ENCODE measurements at regions not wholly inside any gene's neighbourhood (a gene's known extent, or its start where the extent isn't known, plus 50 kb on each side); places are given as distances from the start of the nearest gene placed in this dataset.
A peak's percentile ranks its signal among the peaks of the same experiment; 100 is the strongest.
"Not testable (repeated sequence)": the region's sequence is repeated elsewhere in the genome, so short reads cannot be mapped to it uniquely, and the experiment has no call there.

- DNase-seq (ENCODE audit: low read depth in 1 of 2, low spot score in 1 of 2), result no peak
- in situ Hi-C loops (cut with HindIII; ENCODE audit: low pct_unique_long_range_greater_than_20kb, low sequenced_read_pairs), result no loop called here
- no peak for TF ChIP-seq JUND (IDR thresholded peaks at IDR 0.05; ENCODE audit: low read depth)
These were observed 104.1 kb downstream of the ATXN7L3B start for GRCh38 chr12:74641694-74642093.

GRCh38 chr12:74644681-74645080 lies 107.0 kb downstream of the ATXN7L3B start:
- no peak for DNase-seq (ENCODE audit: low read depth in 1 of 2, low spot score in 1 of 2)
- in situ Hi-C loops (cut with HindIII; ENCODE audit: low pct_unique_long_range_greater_than_20kb, low sequenced_read_pairs), result no loop called here
- no peak for TF ChIP-seq JUND (IDR thresholded peaks at IDR 0.05; ENCODE audit: low read depth)

GRCh38 chr12:74646831-74647230 lies 109.2 kb downstream of the ATXN7L3B start:
- in situ Hi-C loops (cut with HindIII; ENCODE audit: low pct_unique_long_range_greater_than_20kb, low sequenced_read_pairs), result no loop called here
- no peak for TF ChIP-seq JUND (IDR thresholded peaks at IDR 0.05; ENCODE audit: low read depth)
- peak in 1 of 2 experiments; percentile 58 for DNase-seq (ENCODE audit: low read depth in 1 of 2, low spot score in 1 of 2)

- no peak for DNase-seq (ENCODE audit: low read depth in 1 of 2, low spot score in 1 of 2)
- TF ChIP-seq JUND (IDR thresholded peaks at IDR 0.05; ENCODE audit: low read depth), result no peak
- in situ Hi-C loops (cut with HindIII; ENCODE audit: low pct_unique_long_range_greater_than_20kb, low sequenced_read_pairs), result no loop called here
These were observed 109.6 kb downstream of the ATXN7L3B start for GRCh38 chr12:74647256-74647655.

GRCh38 chr12:74656251-74656650 lies 118.6 kb downstream of the ATXN7L3B start:
- no peak for DNase-seq (ENCODE audit: low read depth in 1 of 2, low spot score in 1 of 2)
- TF ChIP-seq JUND (IDR thresholded peaks at IDR 0.05; ENCODE audit: low read depth), result no peak
- in situ Hi-C loops (cut with HindIII; ENCODE audit: low pct_unique_long_range_greater_than_20kb, low sequenced_read_pairs), result no loop called here

GRCh38 chr12:74660442-74660841 lies 122.8 kb downstream of the ATXN7L3B start:
- TF ChIP-seq JUND (IDR thresholded peaks at IDR 0.05; ENCODE audit: low read depth), result no peak
- DNase-seq (ENCODE audit: low read depth in 1 of 2, low spot score in 1 of 2), result no peak
- in situ Hi-C loops (cut with HindIII; ENCODE audit: low pct_unique_long_range_greater_than_20kb, low sequenced_read_pairs), result no loop called here

GRCh38 chr12:74663958-74664357 lies 126.3 kb downstream of the ATXN7L3B start:
- DNase-seq (ENCODE audit: low read depth in 1 of 2, low spot score in 1 of 2), result no peak
- in situ Hi-C loops (cut with HindIII; ENCODE audit: low pct_unique_long_range_greater_than_20kb, low sequenced_read_pairs), result no loop called here

GRCh38 chr12:74665690-74666089 lies 128.1 kb downstream of the ATXN7L3B start:
- no peak for TF ChIP-seq JUND (IDR thresholded peaks at IDR 0.05; ENCODE audit: low read depth)
- DNase-seq (ENCODE audit: low read depth in 1 of 2, low spot score in 1 of 2), result no peak
- in situ Hi-C loops (cut with HindIII; ENCODE audit: low pct_unique_long_range_greater_than_20kb, low sequenced_read_pairs), result no loop called here

More at GRCh38 chr12:74663958-74664357, 126.3 kb downstream of the ATXN7L3B start:
- no peak for TF ChIP-seq JUND (IDR thresholded peaks at IDR 0.05; ENCODE audit: low read depth)

GRCh38 chr12:74671421-74671820 lies 133.8 kb downstream of the ATXN7L3B start:
- in situ Hi-C loops (cut with HindIII; ENCODE audit: low pct_unique_long_range_greater_than_20kb, low sequenced_read_pairs), result no loop called here
- DNase-seq (ENCODE audit: low read depth in 1 of 2, low spot score in 1 of 2), result no peak

GRCh38 chr12:74676955-74677354 lies 139.3 kb downstream of the ATXN7L3B start:
- in situ Hi-C loops (cut with HindIII; ENCODE audit: low pct_unique_long_range_greater_than_20kb, low sequenced_read_pairs); DNase-seq (ENCODE audit: low read depth in 1 of 2, low spot score in 1 of 2): not testable (repeated sequence)

More at GRCh38 chr12:74671421-74671820, 133.8 kb downstream of the ATXN7L3B start:
- no peak for TF ChIP-seq JUND (IDR thresholded peaks at IDR 0.05; ENCODE audit: low read depth)

GRCh38 chr12:74685385-74685784 lies 147.8 kb downstream of the ATXN7L3B start:
- no peak for TF ChIP-seq JUND (IDR thresholded peaks at IDR 0.05; ENCODE audit: low read depth)
- in situ Hi-C loops (cut with HindIII; ENCODE audit: low pct_unique_long_range_greater_than_20kb, low sequenced_read_pairs), result no loop called here
- no peak for DNase-seq (ENCODE audit: low read depth in 1 of 2, low spot score in 1 of 2)

- DNase-seq (ENCODE audit: low read depth in 1 of 2, low spot score in 1 of 2), result peak in 1 of 2 experiments; percentile 53
- no peak for TF ChIP-seq JUND (IDR thresholded peaks at IDR 0.05; ENCODE audit: low read depth)
- in situ Hi-C loops (cut with HindIII; ENCODE audit: low pct_unique_long_range_greater_than_20kb, low sequenced_read_pairs), result no loop called here
These were observed 151.5 kb downstream of the ATXN7L3B start for GRCh38 chr12:74689071-74689655.

- in situ Hi-C loops (cut with HindIII; ENCODE audit: low pct_unique_long_range_greater_than_20kb, low sequenced_read_pairs), result no loop called here
- TF ChIP-seq JUND (IDR thresholded peaks at IDR 0.05; ENCODE audit: low read depth), result no peak
- DNase-seq (ENCODE audit: low read depth in 1 of 2, low spot score in 1 of 2), result no peak
These were observed 152.3 kb downstream of the ATXN7L3B start for GRCh38 chr12:74689929-74690328.

GRCh38 chr12:74719447-74719846 lies 181.8 kb downstream of the ATXN7L3B start:
- no peak for TF ChIP-seq JUND (IDR thresholded peaks at IDR 0.05; ENCODE audit: low read depth)
- DNase-seq (ENCODE audit: low read depth in 1 of 2, low spot score in 1 of 2), result no peak
- in situ Hi-C loops (cut with HindIII; ENCODE audit: low pct_unique_long_range_greater_than_20kb, low sequenced_read_pairs), result no loop called here

Measured in T47D (cell line).